Activated naive CD4-positive, alpha-beta T cell treated with anti-CD3 and anti-CD28 coated beads, Interleukin-2, amount 10 ng/mL, durations not matched to agents 7 days and 5 days (primary cell): ENCODE measurements at regions not wholly inside any gene's neighbourhood (a gene's known extent, or its start where the extent isn't known, plus 50 kb on each side); places are given as distances from the start of the nearest gene placed in this dataset.
A peak's percentile ranks its signal among the peaks of the same experiment; 100 is the strongest.
"Not testable (repeated sequence)": the region's sequence is repeated elsewhere in the genome, so short reads cannot be mapped to it uniquely, and the experiment has no call there.

ENCODE experiments used
- CTCF ChIA-PET: fragments of 350-600 bp; sonication (Branson Sonifier 250); formaldehyde crosslinking; loops from one replicate; lab custom pipeline; 2021; ENCODE audit warnings: antibody characterized with exemption; lab: Charles Lee
- DNase-seq: peaks from one replicate; pipeline ENCODE4 v3.0.0-alpha.2; 2020
- H3K27ac Mint-ChIP-seq: one replicate; pipeline ENCODE4 v1.8.0; 2021; ENCODE audit warnings: mild to moderate bottlenecking, moderate library complexity, mixed read lengths
- H3K27me3 Mint-ChIP-seq: one replicate; pipeline ENCODE4 v1.8.0; 2021; ENCODE audit warnings: mild to moderate bottlenecking, mixed read lengths
- H3K36me3 Mint-ChIP-seq: one replicate; pipeline ENCODE4 v1.8.0; 2021; ENCODE audit warnings: mixed read lengths
- H3K4me1 Mint-ChIP-seq: one replicate; pipeline ENCODE4 v1.8.0; 2021; ENCODE audit warnings: mixed read lengths
- H3K4me3 Mint-ChIP-seq: one replicate; pipeline ENCODE4 v1.8.0; 2021; ENCODE audit warnings: mild to moderate bottlenecking, moderate library complexity, mixed read lengths
- H3K9me3 Mint-ChIP-seq: one replicate; pipeline ENCODE4 v1.8.0; 2021; ENCODE audit warnings: mixed read lengths

GRCh38 chr17:33954597-33954996 is 300.5 kb upstream of the CCL2 start:
- Mint-ChIP-seq H3K27ac (no peak overlapping the region), H3K27me3 (peaks cover 30% of the 10 kb centered on the region), H3K4me3 (no peak overlapping the region), H3K4me1 (no peaks in the 10 kb centered on the region), H3K9me3 (peaks cover 8% of the 10 kb centered on the region), H3K36me3 (no peaks in the 10 kb centered on the region)
- CTCF ChIA-PET = no interaction called here
- DNase-seq = no peak

DNA sequence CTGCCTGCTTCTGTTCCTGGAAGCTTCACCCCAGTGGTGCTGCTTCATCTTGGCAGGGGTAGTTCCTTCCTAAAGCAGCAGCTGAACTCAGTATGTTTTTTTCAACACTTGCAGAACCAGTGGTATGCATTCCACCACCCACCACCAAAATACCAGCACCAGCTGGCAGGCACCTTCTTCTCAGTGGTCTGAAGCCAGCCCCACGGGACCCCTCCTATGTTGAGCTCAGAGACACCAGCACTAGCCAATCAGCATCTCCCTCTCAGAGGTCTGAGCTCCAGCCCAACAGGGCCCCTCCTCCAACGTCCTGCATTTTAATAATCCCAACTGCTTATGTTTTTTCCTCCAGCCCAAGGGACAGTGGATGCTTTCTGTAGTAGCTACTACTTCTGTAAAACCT is 299.6 kb upstream of the CCL2 start:
- CTCF ChIA-PET = no interaction called here
- H3K36me3 Mint-ChIP-seq = no peaks in the 10 kb centered on the region
- no peak for DNase-seq

DNA sequence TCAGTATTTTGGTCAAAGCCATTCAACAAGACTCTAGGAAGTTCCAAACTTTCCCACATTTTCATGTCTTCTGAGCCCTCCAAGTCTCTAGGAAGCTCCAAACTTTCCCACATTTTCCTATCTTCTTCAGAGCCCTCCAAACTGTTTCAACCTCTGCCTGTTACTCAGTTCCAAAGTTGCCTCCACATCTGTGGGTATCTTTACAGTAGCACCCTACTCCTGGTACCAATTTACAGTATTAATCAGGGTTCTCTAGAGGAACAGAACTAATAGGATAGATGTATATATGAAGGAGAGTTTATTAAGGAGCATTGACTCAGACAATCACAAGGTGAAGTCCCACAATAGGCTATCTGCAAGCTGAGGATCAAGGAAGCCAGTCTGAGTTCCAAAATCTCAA is 296.0 kb upstream of the CCL2 start:
- DNase-seq, CTCF ChIA-PET, H3K27ac Mint-ChIP-seq, H3K36me3 Mint-ChIP-seq, H3K4me3 Mint-ChIP-seq: not testable (repeated sequence)
- Mint-ChIP-seq H3K27me3 (peaks cover 44% of the 10 kb centered on the region), H3K4me1 (peaks cover 12% of the 10 kb centered on the region), H3K9me3 (peaks cover 11% of the 10 kb centered on the region)

More for the DNA sequence above, 299.6 kb upstream of the CCL2 start:
- Mint-ChIP-seq H3K4me1 (no peaks in the 10 kb centered on the region), H3K9me3 (peaks cover 11% of the 10 kb centered on the region), H3K4me3 (no peak overlapping the region), H3K27ac (no peak overlapping the region), H3K27me3 (peaks cover 33% of the 10 kb centered on the region)

- Mint-ChIP-seq H3K27ac (no peak overlapping the region), H3K4me3 (no peak overlapping the region), H3K9me3 (peaks cover 13% of the 10 kb centered on the region), H3K36me3 (peaks cover 3% of the 10 kb centered on the region), H3K27me3 (peaks cover 32% of the 10 kb centered on the region), H3K4me1 (peaks cover 37% of the 10 kb centered on the region)
- DNase-seq = no peak
- CTCF ChIA-PET = no interaction called here
Measured at GRCh38 chr17:33962857-33963655, 292.0 kb upstream of the CCL2 start.

DNA sequence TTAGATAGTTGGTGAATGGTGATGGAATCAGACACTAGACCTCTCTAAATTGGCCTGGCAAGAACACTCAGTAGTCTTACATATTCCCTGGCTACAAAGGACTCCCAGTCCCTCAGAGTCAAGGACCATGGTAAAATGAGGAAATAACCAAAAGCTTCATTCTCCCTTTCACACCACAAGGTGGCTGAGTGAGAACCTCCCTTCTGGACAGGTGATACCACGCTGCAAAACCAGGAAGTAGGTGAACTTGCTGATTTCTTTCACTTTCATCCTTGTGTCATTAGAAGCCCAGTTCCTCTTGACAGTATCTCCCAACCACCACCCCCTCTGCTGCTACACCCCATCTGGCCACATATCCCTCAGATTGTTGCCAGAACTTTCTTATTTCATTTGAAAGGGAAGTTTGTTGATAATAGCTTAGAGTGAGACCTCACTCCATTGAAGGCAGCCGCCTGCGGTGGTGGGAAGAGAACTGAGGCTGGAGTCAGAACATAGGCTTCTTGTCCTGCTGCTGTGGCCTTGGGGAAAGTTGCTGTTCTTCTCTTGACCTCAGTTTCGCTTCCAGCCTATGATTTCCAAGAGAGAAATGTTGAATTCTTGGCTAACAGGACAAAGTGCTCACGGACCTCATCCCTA is 290.6 kb upstream of the CCL2 start:
- H3K36me3 Mint-ChIP-seq = peaks cover 3% of the 10 kb centered on the region
- CTCF ChIA-PET = interaction anchor here (0.7 to 1.8 kb wide), 2 partner anchors 20 to 184 kb away, joined by 3 to 4 read pairs; no protein-coding TSS in a partner anchor
- peak overlapping the region; percentile 76 for H3K27ac Mint-ChIP-seq
- peak; percentile 57 for DNase-seq
- peak overlapping the region; percentile 5 for H3K4me3 Mint-ChIP-seq
- peaks cover 51% of the 10 kb centered on the region for H3K4me1 Mint-ChIP-seq
- peaks cover 29% of the 10 kb centered on the region for H3K27me3 Mint-ChIP-seq
- peaks cover 6% of the 10 kb centered on the region for H3K9me3 Mint-ChIP-seq

DNA sequence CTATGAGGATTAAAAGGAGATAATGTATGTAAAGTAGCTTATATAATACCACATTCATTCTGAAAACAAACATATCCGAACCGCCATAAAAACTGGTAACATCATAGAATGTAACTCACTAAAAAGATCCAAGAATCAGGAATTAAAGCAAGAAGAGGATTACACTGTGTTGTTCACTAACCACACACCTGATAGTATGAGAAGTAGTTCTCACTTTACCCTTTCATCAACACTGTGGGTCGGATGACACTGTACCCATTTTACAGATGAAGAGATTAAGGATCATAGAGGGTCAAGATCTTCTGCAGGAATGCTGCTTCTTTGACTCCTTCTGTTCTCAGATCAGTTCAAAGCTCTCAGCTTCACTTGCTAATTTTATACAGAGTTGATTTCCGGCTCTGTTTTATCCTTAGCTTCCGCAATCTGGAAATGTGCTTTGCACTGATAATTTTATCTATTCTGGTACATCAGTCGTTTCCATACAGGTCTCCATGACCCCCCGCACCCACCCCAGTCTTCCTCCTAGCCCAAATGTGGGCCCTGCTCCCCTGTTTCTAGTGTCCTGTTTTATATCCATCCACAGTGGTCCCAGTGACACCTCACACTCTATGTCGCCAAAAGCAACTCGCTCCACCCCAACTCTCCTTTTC is 288.6 kb upstream of the CCL2 start:
- no peak for DNase-seq
- no peak overlapping the region for H3K27ac Mint-ChIP-seq
- peaks cover 23% of the 10 kb centered on the region for H3K27me3 Mint-ChIP-seq
- H3K4me3 Mint-ChIP-seq = no peak overlapping the region
- CTCF ChIA-PET = no interaction called here
- H3K36me3 Mint-ChIP-seq = peaks cover 3% of the 10 kb centered on the region
- H3K4me1 Mint-ChIP-seq = peaks cover 59% of the 10 kb centered on the region
- H3K9me3 Mint-ChIP-seq = peaks cover 2% of the 10 kb centered on the region

GRCh38 chr17:33967608-33968349 is 287.3 kb upstream of the CCL2 start:
- CTCF ChIA-PET = no interaction called here
- Mint-ChIP-seq H3K36me3 (peaks cover 3% of the 10 kb centered on the region), H3K4me1 (peaks cover 56% of the 10 kb centered on the region), H3K9me3 (peaks cover 2% of the 10 kb centered on the region), H3K27me3 (peaks cover 20% of the 10 kb centered on the region), H3K4me3 (no peak overlapping the region), H3K27ac (peak overlapping the region; percentile 86)
- DNase-seq = peak; percentile 44

DNA sequence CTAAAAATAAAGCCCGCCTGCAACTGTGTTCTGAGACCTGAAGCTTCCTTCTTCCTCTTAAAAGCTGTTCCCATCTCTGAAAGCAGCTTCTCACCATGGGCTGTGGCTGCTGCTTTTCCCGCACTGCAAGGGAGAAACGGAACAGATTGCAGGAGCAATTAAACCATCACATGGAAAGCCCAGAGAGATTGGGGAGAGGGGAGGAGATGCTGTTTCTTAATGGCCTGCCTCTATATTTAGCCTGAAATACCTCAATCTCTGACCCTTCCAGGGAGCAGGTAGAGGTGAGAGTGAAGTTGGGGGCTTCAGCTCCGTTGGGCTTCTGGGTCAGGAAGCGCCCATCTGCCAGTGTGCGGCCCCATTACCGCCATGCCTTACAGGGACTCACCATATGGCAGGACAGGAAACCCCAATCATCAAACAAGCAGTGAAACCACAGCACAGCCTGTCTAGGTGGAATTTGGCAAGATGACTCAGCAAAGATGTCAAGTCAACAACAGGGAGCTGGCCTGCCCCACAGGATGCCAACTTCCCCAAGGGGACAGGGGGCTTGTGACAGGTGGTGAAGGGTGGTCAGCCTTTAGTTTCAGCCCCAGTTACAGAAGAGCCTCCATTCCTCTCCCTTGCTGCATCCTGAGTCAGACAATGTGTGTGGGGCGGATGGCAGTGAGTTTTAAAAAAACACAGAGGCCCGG is 286.6 kb upstream of the CCL2 start:
- CTCF ChIA-PET = no interaction called here
- Mint-ChIP-seq H3K27ac (peak overlapping the region; percentile 86), H3K4me3 (no peak overlapping the region), H3K36me3 (peaks cover 3% of the 10 kb centered on the region), H3K9me3 (peaks cover 2% of the 10 kb centered on the region), H3K27me3 (peaks cover 24% of the 10 kb centered on the region), H3K4me1 (peaks cover 50% of the 10 kb centered on the region)
- DNase-seq = peak; percentile 68

DNA sequence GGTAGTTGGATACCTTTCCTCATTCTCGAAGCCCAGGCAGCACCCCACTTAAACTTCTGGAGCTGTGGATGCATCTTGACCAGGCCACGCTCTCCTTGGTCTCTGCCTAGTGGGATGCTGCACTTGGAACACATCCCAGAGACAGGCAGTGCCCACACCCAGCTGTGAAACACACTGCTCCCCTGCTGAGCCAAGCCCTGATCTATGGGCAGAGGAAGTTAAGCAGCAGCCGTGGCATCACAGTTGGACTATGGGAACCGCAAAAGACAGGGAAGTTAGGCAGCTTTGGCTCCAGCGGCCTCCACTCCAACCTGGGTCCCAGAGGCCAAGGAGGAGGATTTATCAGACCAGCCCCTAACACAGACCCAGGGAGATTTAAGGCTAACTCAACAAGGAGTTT is 284.8 kb upstream of the CCL2 start:
- H3K4me3 Mint-ChIP-seq = no peak overlapping the region
- H3K9me3 Mint-ChIP-seq = no peaks in the 10 kb centered on the region
- no peak for DNase-seq
- CTCF ChIA-PET = no interaction called here
- H3K4me1 Mint-ChIP-seq = peaks cover 35% of the 10 kb centered on the region
- H3K27ac Mint-ChIP-seq = no peak overlapping the region
- H3K27me3 Mint-ChIP-seq = peaks cover 40% of the 10 kb centered on the region
- no peaks in the 10 kb centered on the region for H3K36me3 Mint-ChIP-seq

DNA sequence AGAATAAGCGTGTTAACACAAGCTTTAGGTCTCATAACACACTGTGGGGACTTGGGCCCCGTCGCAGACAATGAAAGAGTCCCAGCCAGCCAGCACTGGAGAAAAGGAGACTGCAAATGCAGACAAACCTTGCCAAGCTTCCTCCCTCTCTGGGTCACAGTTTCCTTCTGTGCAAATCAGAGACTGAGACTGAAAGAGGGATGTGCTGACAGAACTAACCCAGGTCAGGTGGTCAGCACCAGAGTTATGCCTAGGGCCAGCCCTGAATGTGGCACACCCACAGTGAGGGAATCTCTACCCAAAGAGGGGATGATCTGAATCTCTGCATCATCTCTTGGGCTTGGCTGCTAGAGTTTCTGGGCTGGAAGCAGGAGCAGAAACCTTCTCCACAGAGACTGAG is 282.3 kb upstream of the CCL2 start:
- Mint-ChIP-seq H3K27ac (no peak overlapping the region), H3K9me3 (peaks cover 3% of the 10 kb centered on the region), H3K36me3 (no peaks in the 10 kb centered on the region), H3K4me3 (no peak overlapping the region), H3K27me3 (peaks cover 49% of the 10 kb centered on the region), H3K4me1 (peaks cover 25% of the 10 kb centered on the region)
- CTCF ChIA-PET = no interaction called here
- no peak for DNase-seq

DNA sequence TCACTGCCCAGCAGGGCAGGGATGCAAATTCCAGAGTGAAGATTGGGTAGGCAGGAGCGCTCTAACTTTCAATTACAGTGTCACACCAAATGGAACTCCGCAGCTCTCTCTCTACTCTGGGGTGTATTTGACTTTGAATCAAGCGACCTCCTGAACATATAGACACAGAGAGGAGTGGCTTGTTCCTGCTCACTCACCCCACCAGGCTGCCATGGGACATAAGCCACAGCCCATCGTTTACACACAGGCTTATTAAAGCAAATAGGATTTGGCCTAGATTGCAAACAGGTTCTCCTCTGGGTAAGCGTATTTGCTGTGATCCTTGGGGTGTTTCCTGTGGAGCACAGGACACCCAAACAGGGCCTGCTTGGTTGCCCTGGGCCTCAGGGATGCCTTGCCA is 281.6 kb upstream of the CCL2 start:
- H3K36me3 Mint-ChIP-seq = no peaks in the 10 kb centered on the region
- DNase-seq = no peak
- no peak overlapping the region for H3K27ac Mint-ChIP-seq
- CTCF ChIA-PET = no interaction called here
- peaks cover 3% of the 10 kb centered on the region for H3K9me3 Mint-ChIP-seq
- no peak overlapping the region for H3K4me3 Mint-ChIP-seq
- peaks cover 49% of the 10 kb centered on the region for H3K27me3 Mint-ChIP-seq
- H3K4me1 Mint-ChIP-seq = peaks cover 18% of the 10 kb centered on the region

DNA sequence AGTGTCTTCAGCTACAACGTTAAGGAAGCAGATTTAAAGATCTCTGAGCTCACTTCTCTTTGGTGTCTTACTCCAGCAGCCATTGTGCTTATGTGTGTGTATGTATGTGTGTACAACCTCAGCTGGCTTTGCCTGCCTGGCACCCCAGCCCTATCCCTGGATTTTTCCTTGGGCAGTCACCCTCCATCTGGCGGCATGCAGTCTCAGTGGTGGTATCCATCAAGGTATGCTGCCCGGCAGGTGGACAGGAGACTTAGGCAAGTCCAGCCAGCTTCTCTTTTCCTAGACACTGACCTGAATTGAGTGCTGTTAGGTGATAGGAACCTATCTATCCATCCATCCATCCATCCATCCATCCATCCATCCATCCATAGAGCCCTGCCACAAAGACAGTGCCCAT is 280.8 kb upstream of the CCL2 start:
- Mint-ChIP-seq H3K36me3 (no peaks in the 10 kb centered on the region), H3K4me3 (no peak overlapping the region), H3K4me1 (peaks cover 10% of the 10 kb centered on the region), H3K27me3 (peaks cover 52% of the 10 kb centered on the region), H3K9me3 (peaks cover 3% of the 10 kb centered on the region), H3K27ac (no peak overlapping the region)
- no peak for DNase-seq
- CTCF ChIA-PET = no interaction called here

DNA sequence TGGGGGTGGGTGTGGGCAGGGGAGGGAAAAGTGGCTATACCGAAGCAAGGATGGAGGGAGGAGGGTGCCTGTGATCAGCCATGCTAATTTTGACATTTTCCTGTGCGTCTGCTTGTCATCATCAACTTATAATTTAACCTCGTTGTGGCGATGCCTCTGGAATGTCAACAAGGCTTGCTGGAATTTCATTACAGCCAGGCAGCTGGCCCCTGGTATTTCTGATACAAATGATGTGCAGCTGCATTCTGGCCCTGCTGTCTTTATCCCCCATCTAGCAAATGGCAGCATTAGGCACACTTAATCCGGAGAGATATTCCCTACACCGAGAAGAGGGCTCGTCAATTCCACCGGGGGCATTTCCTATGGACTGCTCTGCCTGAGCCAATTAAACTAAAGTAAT is 278.3 kb upstream of the CCL2 start:
- peaks cover 3% of the 10 kb centered on the region for H3K9me3 Mint-ChIP-seq
- H3K36me3 Mint-ChIP-seq = no peaks in the 10 kb centered on the region
- no peak overlapping the region for H3K4me3 Mint-ChIP-seq
- no peaks in the 10 kb centered on the region for H3K4me1 Mint-ChIP-seq
- CTCF ChIA-PET = no interaction called here
- H3K27ac Mint-ChIP-seq = no peak overlapping the region
- peaks cover 46% of the 10 kb centered on the region for H3K27me3 Mint-ChIP-seq
- no peak for DNase-seq
